Endothelial cell of umbilical vein (primary cell): ENCODE measurements at regions not wholly inside any gene's neighbourhood (a gene's known extent, or its start where the extent isn't known, plus 50 kb on each side); places are given as distances from the start of the nearest gene placed in this dataset.

ENCODE experiments used
- BruUV-seq: library from RNA; stranded (reverse); fragments of 400-500 nt; replicated peaks from 2 replicates; lab custom pipeline; 2021; lab: Mats Ljungman, UMichigan
- CTCF ChIA-PET: fragments of 300-600, 350-600 bp; sonication (Branson Sonifier 250); formaldehyde crosslinking; loops from one replicate; lab custom pipeline; 2021; ENCODE audit warnings: antibody characterized with exemption, inconsistent platforms; lab: Charles Lee
- POLR2A ChIA-PET: fragments of 300-600, 350-600 bp; sonication (Branson Sonifier 250); formaldehyde crosslinking; loops from one replicate; lab custom pipeline; 2021; ENCODE audit warnings: antibody characterized with exemption, inconsistent platforms; lab: Charles Lee
- DNase-seq: peaks from one replicate; pipeline ENCODE4 v3.0.0-alpha.2; 2011; ENCODE audit warnings: low read depth, low spot score
- FAIRE-seq: peaks from 2 replicates; lab custom pipeline; 2011; peaks lifted over from hg19 to GRCh38; lab: Jason Lieb, UNC
- H2AFZ ChIP-seq: 2 replicates; pipeline ENCODE4 v1.6.0; 2012; ENCODE audit warnings: low read depth, low read length, control low read depth, inconsistent platforms
- H3K27ac ChIP-seq: 2 replicates; pipeline ENCODE4 v1.5.1; 2011; ENCODE audit warnings: low read depth, mild to moderate bottlenecking, control low read depth, low read length, moderate library complexity; ENCODE audit not compliant: insufficient read depth
- H3K27me3 ChIP-seq, 2 experiments: 2 replicates each; pipeline versions ENCODE4 v1.6.0 to v1.6.1; 2011; ENCODE audit warnings: low read length in 2 of 2, mixed read lengths in 1 of 2; ENCODE audit not compliant: control insufficient read depth in 2 of 2, insufficient read depth in 2 of 2
- H3K36me3 ChIP-seq, 2 experiments: 2 replicates in 1 of 2; 3 replicates in 1 of 2; pipeline ENCODE4 v1.5.1; 2011; ENCODE audit warnings: low read length in 2 of 2, mild to moderate bottlenecking in 1 of 2, moderate library complexity in 1 of 2; ENCODE audit not compliant: control insufficient read depth in 2 of 2, insufficient read depth in 2 of 2; ENCODE audit errors: extremely low read depth in 1 of 2
- H3K4me1 ChIP-seq: 3 replicates; pipeline ENCODE4 v1.5.1; 2011; ENCODE audit warnings: mild to moderate bottlenecking, low read length; ENCODE audit not compliant: control insufficient read depth, insufficient read depth; ENCODE audit errors: extremely low read depth
- H3K4me2 ChIP-seq: 2 replicates; pipeline ENCODE4 v1.6.1; 2011; ENCODE audit warnings: low read length, control low read depth, mixed read lengths; ENCODE audit not compliant: insufficient read depth
- H3K4me3 ChIP-seq, 3 experiments: fragments of 200-600 bp in 1 of 3; sonication (generic), shearing (Covaris generic) in 1 of 3; replicated peaks in 1 of 3; 2 replicates each; pipeline ENCODE4 v1.5.1; 2011 to 2016; ENCODE audit warnings: control low read depth in 3 of 3, low read length in 3 of 3, mild to moderate bottlenecking in 2 of 3, inconsistent platforms in 1 of 3, low read depth in 1 of 3, moderate library complexity in 1 of 3; ENCODE audit not compliant: insufficient read depth in 1 of 3
- H3K79me2 ChIP-seq: 2 replicates; pipeline ENCODE4 v1.6.0; 2012; ENCODE audit warnings: low read length, inconsistent platforms; ENCODE audit not compliant: control insufficient read depth, insufficient read depth
- H3K9ac ChIP-seq: replicated peaks from 2 replicates; pipeline ENCODE3; 2011; ENCODE audit warnings: low read length, control low read depth; ENCODE audit not compliant: insufficient read depth; ENCODE audit errors: extremely low read depth
- H3K9me1 ChIP-seq: replicated peaks from 3 replicates; pipeline ENCODE4 v1.6.0; 2011; ENCODE audit warnings: mild to moderate bottlenecking, low read length; ENCODE audit not compliant: control insufficient read depth, insufficient read depth; ENCODE audit errors: extremely low read depth
- H3K9me3 ChIP-seq: replicated peaks from 2 replicates; pipeline ENCODE4 v1.5.1; 2012; ENCODE audit warnings: low read length, inconsistent platforms; ENCODE audit not compliant: control insufficient read depth, insufficient read depth
- H4K20me1 ChIP-seq: replicated peaks from 2 replicates; pipeline ENCODE3; 2011; ENCODE audit warnings: mild to moderate bottlenecking, low read length; ENCODE audit not compliant: control insufficient read depth, insufficient read depth; ENCODE audit errors: extremely low read depth
- CTCF ChIP-seq, 2 donors: IDR thresholded peaks; 1 replicate in 1 of 2; 2 replicates in 1 of 2; pipeline ENCODE4 v1.5.1; 2011; ENCODE audit warnings: low read length in 2 of 2, mild to moderate bottlenecking in 2 of 2, moderate library complexity in 2 of 2, control low read depth in 1 of 2, inconsistent platforms in 1 of 2, low read depth in 1 of 2; ENCODE audit not compliant: insufficient read depth in 1 of 2; ENCODE audit errors: extremely low read depth in 1 of 2
- EZH2 ChIP-seq: IDR thresholded peaks from 2 replicates; pipeline ENCODE4 v1.6.1; 2012; ENCODE audit warnings: borderline replicate concordance, low read depth, mild to moderate bottlenecking, moderate library complexity, low read length, inconsistent platforms; ENCODE audit not compliant: severe bottlenecking
- FOS ChIP-seq: IDR thresholded peaks from 2 replicates; pipeline ENCODE4 v1.6.1; 2011; ENCODE audit warnings: mild to moderate bottlenecking, low read length, moderate library complexity, borderline replicate concordance; ENCODE audit not compliant: insufficient read depth
- GATA2 ChIP-seq: IDR thresholded peaks from 2 replicates; pipeline ENCODE4 v1.7.0; 2011; ENCODE audit warnings: low read depth, mild to moderate bottlenecking, moderate library complexity, mixed read lengths, low read length; ENCODE audit not compliant: insufficient read length, insufficient read depth
- JUN ChIP-seq: IDR thresholded peaks from 2 replicates; pipeline ENCODE4 v1.6.1; 2011; ENCODE audit warnings: borderline replicate concordance, low read depth; ENCODE audit not compliant: insufficient read length, insufficient read depth
- MYC ChIP-seq: IDR thresholded peaks from one replicate; pipeline ENCODE4 v1.6.1; 2011; ENCODE audit warnings: mild to moderate bottlenecking, low read depth, low read length
- POLR2A ChIP-seq: IDR thresholded peaks from 2 replicates; pipeline ENCODE4 v1.6.1; 2012; ENCODE audit warnings: low read depth, mild to moderate bottlenecking, control low read depth, low read length
- POLR2AphosphoS5 ChIP-seq: IDR thresholded peaks from 2 replicates; pipeline ENCODE4 v1.6.1; 2012; ENCODE audit warnings: low read depth, mild to moderate bottlenecking, control low read depth, low read length, moderate library complexity; ENCODE audit not compliant: insufficient read depth
- dilution Hi-C: fragments of 300-500 bp; cut with MboI; formaldehyde crosslinking; loops from one replicate; pipeline ENCODE4 v1.15.0; 2019; ENCODE audit warnings: low sequenced_read_pairs; ENCODE audit not compliant: extremely low pct_ligation_motif_present
- intact Hi-C: fragments of 100-400 bp; cut with micrococcal nuclease; formaldehyde crosslinking; loops from one replicate; pipeline ENCODE4 v1.10.0; 2022
- TF ChIP-seq, protein P1 (sequence below): IDR thresholded peaks from 2 replicates; pipeline ENCODE4 v1.6.1; 2011; ENCODE audit not compliant: insufficient read depth, insufficient read length

DNA sequence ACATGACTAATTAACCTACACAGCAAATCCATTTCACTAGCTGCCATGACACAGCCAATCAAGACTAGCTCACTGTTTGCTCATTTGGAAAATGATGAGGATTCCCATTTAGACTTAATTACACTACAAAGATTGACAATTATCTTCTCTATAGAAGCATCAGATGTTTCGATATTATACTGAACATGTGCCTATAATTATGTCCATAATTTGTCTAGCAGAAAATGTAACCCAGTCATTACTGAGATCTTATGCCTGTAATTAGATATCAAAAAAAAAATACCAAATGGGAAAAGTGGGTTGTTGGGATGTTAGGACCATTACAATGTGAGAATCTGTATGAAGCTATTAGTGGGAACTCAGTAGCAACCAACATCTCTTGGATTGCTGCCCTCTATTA lies 344.2 kb upstream of the MCTP2 start:
- TF ChIP-seq CTCF (IDR thresholded peaks at IDR 0.05; ENCODE audit: extremely low read depth in 1 of 2, insufficient read depth in 1 of 2, low read depth in 1 of 2, low read length in 2 of 2) (no peak), FOS (no peak), EZH2 (no peak), GATA2 (no peak), JUN (no peak)
- TF ChIP-seq, protein P1, sequence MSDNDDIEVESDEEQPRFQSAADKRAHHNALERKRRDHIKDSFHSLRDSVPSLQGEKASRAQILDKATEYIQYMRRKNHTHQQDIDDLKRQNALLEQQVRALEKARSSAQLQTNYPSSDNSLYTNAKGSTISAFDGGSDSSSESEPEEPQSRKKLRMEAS: no peak
- Histone ChIP-seq H3K9me3 (peaks cover 4% of the 10 kb centered on the region), H3K4me2 (no peak overlapping the region), H3K9ac (no peak overlapping the region), H3K36me3 (no peaks in the 10 kb centered on the region), H3K27ac (no peak overlapping the region), H3K79me2 (no peaks in the 10 kb centered on the region), H4K20me1 (no peaks in the 10 kb centered on the region), H2AFZ (no peak overlapping the region), H3K4me3 (no peak overlapping the region), H3K4me1 (no peaks in the 10 kb centered on the region), H3K9me1 (no peaks in the 10 kb centered on the region), H3K27me3 (no peaks in the 10 kb centered on the region)
- POLR2A ChIA-PET: no interaction called here
- no TSS peak for BruUV-seq
- dilution Hi-C loops: no loop called here
- intact Hi-C loops: no loop called here
- CTCF ChIA-PET: no interaction called here
- DNase-seq (no peak), FAIRE-seq (no peak)

- Histone ChIP-seq H3K4me1 (no peaks in the 10 kb centered on the region), H3K79me2 (no peaks in the 10 kb centered on the region), H3K4me3 (no peak overlapping the region), H3K27me3 (no peaks in the 10 kb centered on the region), H3K4me2 (no peak overlapping the region), H4K20me1 (no peaks in the 10 kb centered on the region), H3K36me3 (no peaks in the 10 kb centered on the region), H2AFZ (no peak overlapping the region), H3K9me1 (no peaks in the 10 kb centered on the region), H3K9me3 (peaks cover 4% of the 10 kb centered on the region), H3K27ac (no peak overlapping the region), H3K9ac (no peak overlapping the region)
- FAIRE-seq (no peak), DNase-seq (no peak)
- TF ChIP-seq EZH2: no peak
- TF ChIP-seq POLR2AphosphoS5: no peak
- TF ChIP-seq JUN: no peak
- no peak for TF ChIP-seq MYC
- TF ChIP-seq CTCF (IDR thresholded peaks at IDR 0.05; ENCODE audit: extremely low read depth in 1 of 2, insufficient read depth in 1 of 2, low read depth in 1 of 2, low read length in 2 of 2): no peak
- TF ChIP-seq, protein P1: no peak
- no peak for TF ChIP-seq POLR2A
- TF ChIP-seq GATA2: no peak
- TF ChIP-seq FOS: no peak
- CTCF ChIA-PET: no interaction called here
- dilution Hi-C loops: no loop called here
- BruUV-seq: no TSS peak
- intact Hi-C loops: no loop called here
- POLR2A ChIA-PET: no interaction called here
These were observed 348.6 kb upstream of the MCTP2 start for GRCh38 chr15:93882779-93883178.
